ENCODE measurements at regions not wholly inside any gene's neighbourhood (a gene's known extent, or its start where the extent isn't known, plus 50 kb on each side); places are given as distances from the start of the nearest gene placed in this dataset.

DNA sequence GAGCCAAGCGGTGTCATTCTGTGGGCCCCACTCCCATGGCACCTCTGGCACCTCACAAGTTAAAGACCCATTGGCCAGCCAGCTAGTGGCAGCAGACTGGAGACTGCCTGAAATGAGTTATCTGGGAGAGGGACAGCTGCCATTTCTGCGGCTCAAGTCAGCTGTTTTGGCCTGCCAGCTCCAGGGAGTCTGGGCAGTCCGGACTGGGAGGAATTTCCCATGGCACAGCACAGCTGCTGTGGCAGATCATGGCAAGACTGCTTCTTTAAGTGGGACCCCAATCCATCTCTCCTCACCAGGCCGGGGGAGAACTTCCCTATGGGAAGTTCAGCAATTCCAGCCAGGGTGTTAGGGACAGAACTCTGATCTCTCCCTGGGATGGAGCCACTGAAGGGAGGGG lies 2187.6 kb upstream of the CELF4 start:
- TF ChIP-seq EP300 (IDR thresholded peaks at IDR 0.05) (no peak), POLR2A (IDR thresholded peaks at IDR 0.05) (no peak)
- TF ChIP-seq, protein P1, sequence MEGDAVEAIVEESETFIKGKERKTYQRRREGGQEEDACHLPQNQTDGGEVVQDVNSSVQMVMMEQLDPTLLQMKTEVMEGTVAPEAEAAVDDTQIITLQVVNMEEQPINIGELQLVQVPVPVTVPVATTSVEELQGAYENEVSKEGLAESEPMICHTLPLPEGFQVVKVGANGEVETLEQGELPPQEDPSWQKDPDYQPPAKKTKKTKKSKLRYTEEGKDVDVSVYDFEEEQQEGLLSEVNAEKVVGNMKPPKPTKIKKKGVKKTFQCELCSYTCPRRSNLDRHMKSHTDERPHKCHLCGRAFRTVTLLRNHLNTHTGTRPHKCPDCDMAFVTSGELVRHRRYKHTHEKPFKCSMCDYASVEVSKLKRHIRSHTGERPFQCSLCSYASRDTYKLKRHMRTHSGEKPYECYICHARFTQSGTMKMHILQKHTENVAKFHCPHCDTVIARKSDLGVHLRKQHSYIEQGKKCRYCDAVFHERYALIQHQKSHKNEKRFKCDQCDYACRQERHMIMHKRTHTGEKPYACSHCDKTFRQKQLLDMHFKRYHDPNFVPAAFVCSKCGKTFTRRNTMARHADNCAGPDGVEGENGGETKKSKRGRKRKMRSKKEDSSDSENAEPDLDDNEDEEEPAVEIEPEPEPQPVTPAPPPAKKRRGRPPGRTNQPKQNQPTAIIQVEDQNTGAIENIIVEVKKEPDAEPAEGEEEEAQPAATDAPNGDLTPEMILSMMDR (IDR thresholded peaks at IDR 0.05): no peak
- 91 to 100% (median 91%) methylated on average over 4 of the region's 4 CpGs for WGBS, 3 donors
- no peak overlapping the region for H3K4me3 ChIP-seq
- no peaks in the 10 kb centered on the region for H3K36me3 ChIP-seq
- DNase-seq: no peak
- no peak overlapping the region for H3K27ac ChIP-seq
- H3K4me1 ChIP-seq (ENCODE audit: insufficient read depth): no peaks in the 10 kb centered on the region
- H3K9me3 ChIP-seq: no peaks in the 10 kb centered on the region
- no peaks in the 10 kb centered on the region for H3K27me3 ChIP-seq
- intact Hi-C loops (cut with DNase I): no loop called here

DNA sequence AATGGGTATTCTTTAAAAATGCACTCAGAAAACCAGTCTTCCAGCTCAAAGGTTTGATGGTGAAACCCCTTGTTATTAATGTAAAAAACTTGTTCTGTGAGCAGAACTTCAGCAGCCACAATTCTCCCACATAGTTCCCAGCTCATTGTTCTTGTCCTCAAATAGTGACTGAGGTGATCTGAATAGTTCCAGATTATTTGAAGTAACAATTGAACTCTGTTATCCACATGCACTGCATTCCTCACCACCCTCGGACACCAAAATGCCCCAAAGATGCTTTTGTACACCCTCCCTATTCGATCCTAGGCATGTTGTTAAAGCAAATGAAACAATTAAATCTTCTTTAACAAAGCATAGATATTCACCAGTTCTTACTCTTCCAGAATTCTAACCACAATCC lies 2186.8 kb upstream of the CELF4 start:
- intact Hi-C loops (cut with DNase I): no loop called here
- 36 to 63% (median 62%) methylated on average over 2 of the region's 2 CpGs for WGBS, 3 donors
- TF ChIP-seq, protein P1 (IDR thresholded peaks at IDR 0.05): no peak
- TF ChIP-seq EP300 (IDR thresholded peaks at IDR 0.05): no peak
- no peak for TF ChIP-seq POLR2A (IDR thresholded peaks at IDR 0.05)

GRCh38 chr18:39751921-39752320 lies 2186.3 kb upstream of the CELF4 start:
- intact Hi-C loops (cut with DNase I): no loop called here
- H3K4me3 ChIP-seq: no peak overlapping the region
- H3K27ac ChIP-seq: no peak overlapping the region
- 71 to 79% (median 75%) methylated on average over 4 of the region's 4 CpGs for WGBS, 3 donors
- no peaks in the 10 kb centered on the region for H3K27me3 ChIP-seq
- H3K9me3 ChIP-seq: no peaks in the 10 kb centered on the region
- no peak for DNase-seq
- no peaks in the 10 kb centered on the region for H3K4me1 ChIP-seq (ENCODE audit: insufficient read depth)
- TF ChIP-seq, protein P1 (IDR thresholded peaks at IDR 0.05): no peak
- no peak for TF ChIP-seq POLR2A (IDR thresholded peaks at IDR 0.05)
- TF ChIP-seq EP300 (IDR thresholded peaks at IDR 0.05): no peak
- H3K36me3 ChIP-seq: no peaks in the 10 kb centered on the region

More for the DNA sequence above, 2186.8 kb upstream of the CELF4 start:
- no peaks in the 10 kb centered on the region for H3K27me3 ChIP-seq
- H3K36me3 ChIP-seq: no peaks in the 10 kb centered on the region
- no peaks in the 10 kb centered on the region for H3K9me3 ChIP-seq
- DNase-seq: no peak
- no peak overlapping the region for H3K4me3 ChIP-seq
- no peak overlapping the region for H3K27ac ChIP-seq
- no peaks in the 10 kb centered on the region for H3K4me1 ChIP-seq (ENCODE audit: insufficient read depth)

DNA sequence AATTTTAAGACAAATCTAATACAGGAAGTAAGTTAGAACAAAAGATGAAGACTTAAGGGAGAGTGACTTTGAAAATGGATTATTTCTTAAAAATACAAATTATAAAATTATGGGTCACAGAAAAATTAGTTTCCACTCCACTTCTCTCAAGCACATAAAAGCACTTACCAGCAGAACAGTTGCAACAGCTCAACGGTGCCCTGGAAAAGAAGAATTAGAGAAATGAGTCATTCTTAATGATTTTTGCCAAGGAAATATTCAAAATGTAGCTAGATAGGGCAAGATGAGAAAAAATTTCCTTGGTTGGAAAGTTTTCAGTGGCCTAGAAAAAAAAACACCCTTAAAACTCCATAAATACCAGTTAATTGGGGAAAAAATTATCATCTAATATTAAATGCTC lies 2185.6 kb upstream of the CELF4 start:
- intact Hi-C loops (cut with DNase I): no loop called here
- H3K27me3 ChIP-seq: no peaks in the 10 kb centered on the region
- H3K27ac ChIP-seq: no peak overlapping the region
- 12 to 22% (median 13%) methylated on average over 1 of the region's 1 CpG for WGBS, 3 donors
- no peaks in the 10 kb centered on the region for H3K4me1 ChIP-seq (ENCODE audit: insufficient read depth)
- TF ChIP-seq EP300 (IDR thresholded peaks at IDR 0.05): no peak
- TF ChIP-seq, protein P1 (IDR thresholded peaks at IDR 0.05): no peak
- no peak for TF ChIP-seq POLR2A (IDR thresholded peaks at IDR 0.05)
- DNase-seq: no peak
- no peaks in the 10 kb centered on the region for H3K36me3 ChIP-seq
- no peak overlapping the region for H3K4me3 ChIP-seq
- no peaks in the 10 kb centered on the region for H3K9me3 ChIP-seq

GRCh38 chr18:39749154-39749553 lies 2183.6 kb upstream of the CELF4 start:
- 94 to 97% (median 97%) methylated on average over 2 of the region's 2 CpGs for WGBS, 3 donors
- no peaks in the 10 kb centered on the region for H3K27me3 ChIP-seq
- H3K9me3 ChIP-seq: no peaks in the 10 kb centered on the region
- no peak overlapping the region for H3K27ac ChIP-seq
- no peaks in the 10 kb centered on the region for H3K4me1 ChIP-seq (ENCODE audit: insufficient read depth)
- H3K4me3 ChIP-seq: no peak overlapping the region
- TF ChIP-seq, protein P1 (IDR thresholded peaks at IDR 0.05): no peak
- no peak for TF ChIP-seq EP300 (IDR thresholded peaks at IDR 0.05)
- no peak for TF ChIP-seq POLR2A (IDR thresholded peaks at IDR 0.05)
- intact Hi-C loops (cut with DNase I): no loop called here
- no peaks in the 10 kb centered on the region for H3K36me3 ChIP-seq
- DNase-seq: no peak

Measured in ovary (tissue), 7 donors.